ENCODE measurements at regions not wholly inside any gene's neighbourhood (a gene's known extent, or its start where the extent isn't known, plus 50 kb on each side); places are given as distances from the start of the nearest gene placed in this dataset.
A peak's percentile ranks its signal among the peaks of the same experiment; 100 is the strongest.
"Not testable (repeated sequence)": the region's sequence is repeated elsewhere in the genome, so short reads cannot be mapped to it uniquely, and the experiment has no call there.

- not testable (repeated sequence) for DNase-seq
These were observed 75.1 kb downstream of the LYZL1 start for GRCh38 chr10:29363930-29364329.

DNA sequence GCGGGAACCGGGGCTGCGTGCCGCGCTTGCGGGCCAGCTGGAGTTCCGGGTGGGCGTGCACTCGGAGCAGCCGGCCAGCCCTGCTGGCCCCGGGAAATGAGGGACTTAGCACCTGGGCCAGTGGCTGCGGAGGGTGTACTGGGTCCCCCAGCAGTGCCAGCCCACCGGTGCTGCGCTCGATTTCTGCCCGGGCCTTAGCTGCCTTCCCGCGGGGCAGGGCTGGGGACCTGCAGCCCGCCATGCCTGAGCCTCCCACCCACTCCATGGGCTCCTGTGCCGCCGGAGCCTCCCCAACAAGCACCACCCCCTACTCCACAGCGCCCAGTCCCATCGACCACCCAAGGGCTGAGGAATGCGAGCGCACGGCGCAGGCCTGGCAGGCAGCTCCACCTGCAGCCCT, 77.3 kb downstream of the LYZL1 start:
- DNase-seq = not testable (repeated sequence)

- DNase-seq = no peak
These were observed 80.5 kb downstream of the LYZL1 start for GRCh38 chr10:29369419-29369818.

DNA sequence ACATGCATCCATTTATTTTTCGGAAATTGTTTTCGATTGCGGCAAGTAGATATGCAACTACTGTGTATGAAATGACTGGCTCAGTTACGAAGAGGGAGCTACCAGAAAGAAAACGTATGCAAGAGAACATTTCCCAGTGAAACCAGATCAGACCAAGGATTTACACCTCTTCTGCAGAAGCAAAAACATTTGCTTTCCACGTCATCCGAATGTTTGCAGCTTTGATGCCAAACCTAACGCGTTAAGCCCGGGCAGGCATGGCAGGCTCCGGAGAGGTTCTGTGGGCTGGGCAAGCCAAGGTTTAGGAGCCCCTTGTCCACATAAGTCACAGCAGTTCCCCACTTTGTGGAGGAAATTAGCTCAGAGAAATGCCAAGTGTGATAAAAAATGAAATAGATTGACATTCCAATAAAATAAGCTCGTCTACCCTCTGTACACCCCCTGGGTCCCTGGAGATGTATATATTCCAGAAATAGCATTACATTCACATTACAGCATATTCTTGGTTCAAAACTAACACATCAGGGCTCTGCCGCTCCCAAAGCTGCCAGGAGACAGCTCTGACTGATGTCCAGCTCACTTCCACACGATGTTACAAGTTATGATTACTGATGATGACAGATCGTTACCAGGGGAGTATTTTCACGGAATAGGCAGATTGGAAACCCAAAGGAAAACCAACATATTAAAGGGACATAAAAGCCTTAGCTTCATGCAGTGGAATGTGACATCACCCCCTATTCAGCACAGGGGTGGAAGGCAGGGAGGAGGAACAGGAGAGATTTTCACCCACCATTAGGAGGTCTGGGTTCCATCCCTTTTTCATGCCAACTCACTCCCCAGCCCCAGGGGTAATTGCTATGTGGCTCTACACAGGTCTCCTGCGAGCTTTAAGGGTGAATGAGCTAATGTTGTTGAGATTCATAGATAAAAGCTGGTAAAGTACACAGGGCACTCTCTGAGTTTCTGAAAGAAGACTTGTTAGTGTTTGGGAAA, 81.5 kb downstream of the LYZL1 start:
- DNase-seq = no peak

DNA sequence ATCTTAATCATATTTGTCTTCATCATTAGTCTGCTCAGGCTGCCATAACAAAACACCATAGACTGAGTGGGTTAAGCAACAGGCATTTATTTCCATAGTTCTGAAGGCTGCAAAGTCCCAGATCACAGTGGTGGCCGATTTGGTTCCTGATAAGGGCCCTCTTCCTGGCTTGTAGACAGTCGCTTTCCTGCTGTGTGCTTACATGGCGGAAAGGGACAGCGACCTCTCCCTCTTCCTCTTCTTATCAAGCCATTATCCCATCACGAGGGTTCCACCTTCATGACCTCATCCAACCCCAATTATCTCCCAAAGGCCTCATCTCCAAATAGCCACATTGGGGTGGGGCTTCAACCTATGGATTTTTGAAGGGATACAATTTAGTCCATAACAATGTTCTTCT, 84.0 kb downstream of the LYZL1 start:
- no peak for DNase-seq

GRCh38 chr10:29374162-29374561, 85.3 kb downstream of the LYZL1 start:
- no peak for DNase-seq

DNA sequence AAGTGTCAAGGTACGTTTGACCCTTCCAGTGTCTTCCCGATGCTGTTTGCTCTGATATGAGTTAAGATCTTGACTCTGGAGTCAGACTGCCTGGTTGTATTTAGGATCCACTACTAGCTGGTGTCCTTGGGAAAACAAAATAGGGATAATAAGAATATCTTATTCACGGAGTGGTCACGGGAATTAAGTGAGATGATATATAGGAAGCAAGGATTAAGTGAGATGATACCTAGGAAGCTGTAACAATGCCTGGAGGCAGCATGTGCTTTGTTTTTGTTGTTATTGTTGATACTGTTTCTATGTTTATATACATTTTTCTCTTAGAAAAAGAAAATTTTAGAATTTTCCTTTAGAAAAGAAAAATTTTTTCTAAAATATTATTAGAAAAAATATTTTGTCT, 87.0 kb downstream of the LYZL1 start:
- no peak for DNase-seq

DNA sequence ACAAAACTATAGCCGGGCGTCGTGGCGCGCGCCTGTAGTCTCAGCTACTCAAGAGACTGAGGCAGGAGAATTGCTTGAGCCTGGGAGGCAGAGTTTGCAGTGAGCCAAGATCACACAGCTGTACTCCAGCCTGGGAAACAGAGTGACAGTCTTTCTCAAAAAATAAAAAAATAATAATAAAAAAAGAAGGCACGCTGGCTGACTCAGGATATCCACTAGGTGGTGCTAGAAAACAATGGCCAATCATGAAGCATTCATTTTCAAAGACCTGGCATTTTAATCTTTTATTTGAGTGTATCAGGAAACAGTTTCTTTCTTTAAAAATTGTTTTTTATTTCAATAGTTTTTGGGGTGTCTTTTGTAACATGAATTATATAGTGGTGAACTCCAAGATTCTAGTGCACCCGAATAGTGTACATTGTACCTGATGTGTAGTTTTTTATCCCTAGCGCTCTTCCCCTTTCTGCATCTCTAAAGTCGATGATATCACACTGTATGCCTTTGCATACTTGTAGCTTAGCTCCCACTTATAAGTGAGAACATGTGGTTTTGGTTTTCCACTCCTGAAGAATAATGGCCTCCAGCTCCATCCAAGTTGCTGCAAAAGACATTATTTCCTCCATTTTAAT, 88.6 kb downstream of the LYZL1 start:
- DNase-seq = no peak

- DNase-seq = no peak
These were observed 89.2 kb downstream of the LYZL1 start for GRCh38 chr10:29378106-29378505.

GRCh38 chr10:29379208-29379607, 90.3 kb downstream of the LYZL1 start:
- DNase-seq = no peak

GRCh38 chr10:29379777-29380598, 91.1 kb downstream of the LYZL1 start:
- not testable (repeated sequence) for DNase-seq

DNA sequence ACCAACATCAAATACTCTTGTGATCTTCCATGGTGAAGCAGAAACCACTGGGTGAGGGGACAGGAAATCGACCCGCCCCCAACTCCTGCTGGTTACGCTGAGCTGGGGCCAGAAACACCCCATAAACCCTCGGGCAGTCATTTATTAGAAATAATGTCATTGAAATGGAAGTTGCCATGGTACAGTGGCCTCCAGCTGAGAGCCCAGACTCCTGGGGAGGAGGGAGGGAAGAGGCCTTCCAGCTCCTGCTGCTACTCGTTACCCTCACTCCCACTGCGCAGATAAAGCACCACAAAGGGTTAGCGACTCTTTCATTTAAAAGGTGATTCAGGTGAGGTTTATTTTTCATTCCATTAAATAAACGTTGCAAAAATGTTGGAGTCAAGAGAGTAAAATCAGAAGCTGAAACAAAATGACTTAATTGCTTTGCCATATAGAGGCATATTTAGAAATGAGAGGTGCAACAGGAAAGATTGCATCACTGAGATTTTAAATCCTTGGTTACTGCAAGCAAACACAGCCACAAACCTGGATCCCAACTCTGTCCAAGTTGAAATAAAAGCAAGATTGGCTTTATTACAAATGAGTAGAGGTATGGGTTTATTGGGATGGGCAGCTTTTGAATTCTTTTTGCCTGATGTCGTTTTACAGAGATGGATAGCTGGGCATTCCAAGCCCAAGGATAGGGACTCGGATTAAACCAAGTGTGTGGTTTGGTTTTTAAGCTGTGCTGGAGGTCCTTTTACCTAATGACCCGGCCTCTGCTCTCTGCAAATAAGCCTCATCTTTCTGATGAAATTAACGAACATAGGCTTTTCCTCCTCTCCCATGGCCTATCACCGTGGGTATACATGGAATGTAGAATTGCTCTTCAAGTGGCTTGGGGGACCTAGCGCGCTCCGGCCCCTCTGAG, 92.0 kb downstream of the LYZL1 start:
- peak; percentile 57 for DNase-seq

DNA sequence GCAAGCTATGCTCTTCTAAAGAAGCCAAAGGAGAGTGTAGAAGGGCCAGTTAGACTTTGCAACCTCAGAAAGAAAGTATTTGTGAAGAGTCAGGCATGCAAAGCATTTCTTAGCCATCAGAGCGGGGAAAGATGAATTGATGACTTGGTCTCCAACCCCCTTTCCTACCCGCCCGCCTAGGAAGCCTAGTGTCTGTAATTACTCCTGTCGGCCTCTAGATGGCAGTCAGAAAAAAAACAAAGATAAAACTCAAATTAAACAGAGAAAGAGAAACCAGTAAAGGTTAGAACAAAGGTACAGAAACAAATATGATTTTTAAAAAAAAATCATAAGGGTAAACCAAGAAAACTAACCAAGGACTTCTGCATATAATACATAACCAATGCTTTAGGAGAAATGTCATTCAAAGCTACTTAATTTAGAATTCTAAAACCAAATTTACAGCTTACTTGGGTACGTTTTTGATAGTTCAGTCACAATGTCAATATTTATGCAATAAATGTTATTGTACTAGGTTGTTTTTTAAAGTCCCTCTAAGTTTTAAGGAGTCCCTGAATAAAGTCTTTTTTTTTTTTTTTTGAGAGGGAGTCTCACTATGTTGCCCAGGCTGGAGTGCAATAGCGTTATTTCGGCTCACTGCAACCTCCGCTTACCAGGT, 97.6 kb downstream of the LYZL1 start:
- peak; percentile 47 for DNase-seq

- no peak for DNase-seq
These were observed 98.4 kb downstream of the LYZL1 start for GRCh38 chr10:29387269-29387668.

DNA sequence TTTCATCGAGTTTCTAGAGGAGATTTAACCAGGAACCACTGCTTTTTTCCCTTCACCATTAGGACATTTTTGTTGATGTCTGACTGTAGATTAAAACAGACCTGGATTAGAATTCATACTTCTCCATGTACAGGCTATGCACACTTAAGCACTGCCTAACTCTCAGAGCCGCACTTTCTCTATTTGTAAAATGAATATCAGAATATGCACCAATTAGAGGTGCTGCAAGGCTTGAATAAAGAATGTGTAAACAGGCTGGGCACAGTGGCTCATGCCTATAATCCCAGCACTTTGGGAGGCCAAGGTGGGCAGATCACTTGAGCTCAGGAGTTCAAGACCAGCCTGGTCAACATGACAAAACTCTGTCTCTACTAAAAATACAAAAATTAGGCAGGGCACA, 99.2 kb downstream of the LYZL1 start:
- DNase-seq = not testable (repeated sequence)

GRCh38 chr10:29389493-29389892, 100.6 kb downstream of the LYZL1 start:
- no peak for DNase-seq

- DNase-seq = no peak
These were observed 101.1 kb downstream of the LYZL1 start for GRCh38 chr10:29389935-29390334.

DNA sequence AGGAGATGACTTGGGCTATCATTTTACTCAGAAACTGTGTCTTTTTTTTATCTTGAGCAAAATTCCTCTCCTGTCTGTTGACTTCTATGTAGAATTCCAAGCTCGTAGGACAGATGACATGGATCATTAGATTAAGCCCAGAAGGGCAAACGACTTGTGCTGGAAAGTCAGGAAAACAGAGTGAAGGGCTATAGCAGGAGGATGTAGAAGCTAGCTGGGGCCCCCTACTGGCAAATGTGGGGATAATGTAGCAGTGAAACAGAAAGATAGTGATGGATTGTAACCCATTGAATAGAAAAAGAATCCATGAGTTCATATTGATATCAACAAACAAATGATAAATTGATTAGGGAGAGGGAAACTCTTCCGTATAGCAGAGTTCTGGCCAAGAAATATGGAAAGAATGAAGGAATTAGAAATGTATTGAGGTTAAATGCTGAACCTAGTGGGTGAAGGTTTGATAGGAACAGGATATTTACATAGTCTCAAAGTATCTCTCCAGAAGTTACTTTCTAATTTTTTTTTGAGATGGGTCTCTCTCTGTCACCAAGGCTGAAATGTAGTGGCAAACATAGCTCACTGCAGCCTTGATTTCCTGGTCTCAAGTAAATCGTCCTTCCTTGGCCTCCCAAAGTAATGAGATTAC, 103.6 kb downstream of the LYZL1 start:
- DNase-seq = peak; percentile 65

- no peak for DNase-seq
These were observed 105.6 kb downstream of the LYZL1 start for GRCh38 chr10:29394321-29394932.

- no peak for DNase-seq
These were observed 106.5 kb downstream of the LYZL1 start for GRCh38 chr10:29395409-29395808.

Measured in left kidney (tissue), 1 donor.